Ovary (tissue), 3 donors: ENCODE measurements at regions not wholly inside any gene's neighbourhood (a gene's known extent, or its start where the extent isn't known, plus 50 kb on each side); places are given as distances from the start of the nearest gene placed in this dataset.

Source experiments
- POLR2A ChIP-seq: fragments of 450-650 bp; IDR thresholded peaks from one replicate; pipeline ENCODE4 v1.6.1; 2017; ENCODE audit warnings: antibody characterized with exemption, mild to moderate bottlenecking, moderate library complexity
- TF ChIP-seq, protein P1 (sequence below), 3 donors: fragments of 450-650 bp in 2 of 3; fragments of 200-600 bp in 1 of 3; IDR thresholded peaks; one replicate each; pipeline versions ENCODE4 v1.5.1 to v1.8.0; 2016 to 2022; ENCODE audit warnings: antibody characterized with exemption in 3 of 3, mild to moderate bottlenecking in 1 of 3
- donor health status: DM: no; HTN: no; CAD: no.

DNA sequence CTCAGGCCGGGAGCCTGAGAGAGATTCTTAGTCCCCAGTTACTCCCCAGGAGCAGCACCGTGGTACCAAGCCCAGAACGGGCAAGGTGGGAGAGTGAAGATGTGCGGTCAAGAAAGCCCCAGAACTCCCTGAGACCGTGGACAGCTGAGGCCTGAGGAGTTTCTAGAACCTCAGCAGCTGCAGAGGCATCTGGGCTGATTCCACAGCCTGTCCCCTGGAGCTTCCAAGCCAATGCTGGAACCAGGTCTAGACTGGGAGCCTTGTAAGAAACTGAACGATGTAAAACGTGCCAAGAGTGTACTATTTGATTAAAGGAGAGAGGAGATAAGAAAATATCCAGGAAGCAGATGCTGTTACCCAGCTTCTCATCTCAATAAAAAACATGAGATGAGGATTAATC lies 366.3 kb downstream of the TNS3 start:
- TF ChIP-seq, protein P1, sequence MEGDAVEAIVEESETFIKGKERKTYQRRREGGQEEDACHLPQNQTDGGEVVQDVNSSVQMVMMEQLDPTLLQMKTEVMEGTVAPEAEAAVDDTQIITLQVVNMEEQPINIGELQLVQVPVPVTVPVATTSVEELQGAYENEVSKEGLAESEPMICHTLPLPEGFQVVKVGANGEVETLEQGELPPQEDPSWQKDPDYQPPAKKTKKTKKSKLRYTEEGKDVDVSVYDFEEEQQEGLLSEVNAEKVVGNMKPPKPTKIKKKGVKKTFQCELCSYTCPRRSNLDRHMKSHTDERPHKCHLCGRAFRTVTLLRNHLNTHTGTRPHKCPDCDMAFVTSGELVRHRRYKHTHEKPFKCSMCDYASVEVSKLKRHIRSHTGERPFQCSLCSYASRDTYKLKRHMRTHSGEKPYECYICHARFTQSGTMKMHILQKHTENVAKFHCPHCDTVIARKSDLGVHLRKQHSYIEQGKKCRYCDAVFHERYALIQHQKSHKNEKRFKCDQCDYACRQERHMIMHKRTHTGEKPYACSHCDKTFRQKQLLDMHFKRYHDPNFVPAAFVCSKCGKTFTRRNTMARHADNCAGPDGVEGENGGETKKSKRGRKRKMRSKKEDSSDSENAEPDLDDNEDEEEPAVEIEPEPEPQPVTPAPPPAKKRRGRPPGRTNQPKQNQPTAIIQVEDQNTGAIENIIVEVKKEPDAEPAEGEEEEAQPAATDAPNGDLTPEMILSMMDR (IDR thresholded peaks at IDR 0.05) = no peak
- no peak for TF ChIP-seq POLR2A
